Fibroblast of lung (primary cell): ENCODE measurements at regions not wholly inside any gene's neighbourhood (a gene's known extent, or its start where the extent isn't known, plus 50 kb on each side); places are given as distances from the start of the nearest gene placed in this dataset.

Experiments
- DNase-seq, 2 donors: peaks; one replicate each; pipeline versions ENCODE4 v3.0.0 to v3.0.0-alpha.2; 2010; ENCODE audit warnings: low read depth in 2 of 2
- H2AFZ ChIP-seq: 2 replicates; pipeline ENCODE4 v1.5.1; 2012; ENCODE audit warnings: low read length, control low read depth, inconsistent platforms
- H3K27ac ChIP-seq: 2 replicates; pipeline ENCODE4 v1.5.1; 2011; ENCODE audit warnings: low read length, control low read depth; ENCODE audit not compliant: insufficient read depth
- H3K27me3 ChIP-seq: 2 replicates; pipeline ENCODE4 v1.5.1; 2011; ENCODE audit warnings: mild to moderate bottlenecking, low read length; ENCODE audit not compliant: control insufficient read depth, insufficient read depth
- H3K36me3 ChIP-seq: 2 replicates; pipeline ENCODE4 v1.5.1; 2011; ENCODE audit warnings: low read length; ENCODE audit not compliant: control insufficient read depth, insufficient read depth
- H3K4me1 ChIP-seq: 2 replicates; pipeline ENCODE4 v1.5.1; 2011; ENCODE audit warnings: low read length; ENCODE audit not compliant: control insufficient read depth, insufficient read depth; ENCODE audit errors: extremely low read depth
- H3K4me2 ChIP-seq: 2 replicates; pipeline ENCODE4 v1.5.1; 2011; ENCODE audit warnings: low read length, control low read depth; ENCODE audit not compliant: insufficient read depth; ENCODE audit errors: extremely low read depth
- H3K4me3 ChIP-seq, 4 experiments: fragments of 200-600 bp in 1 of 4; sonication (generic) in 1 of 4; replicated peaks in 1 of 4; 2 replicates each; pipeline ENCODE4 v1.5.1; 2011 to 2016; ENCODE audit warnings: low read length in 4 of 4, low read depth in 3 of 4, mild to moderate bottlenecking in 3 of 4, control low read depth in 2 of 4, inconsistent platforms in 1 of 4, mixed read lengths in 1 of 4; ENCODE audit not compliant: insufficient read depth in 1 of 4; ENCODE audit errors: control extremely low read depth in 1 of 4
- H3K79me2 ChIP-seq: 2 replicates; pipeline ENCODE4 v1.5.1; 2012; ENCODE audit warnings: mild to moderate bottlenecking, low read length, inconsistent platforms; ENCODE audit not compliant: control insufficient read depth, insufficient read depth
- H3K9ac ChIP-seq: 2 replicates; pipeline ENCODE4 v1.5.1; 2011; ENCODE audit warnings: mild to moderate bottlenecking, low read length, control low read depth; ENCODE audit not compliant: insufficient read depth
- H3K9me3 ChIP-seq: 2 replicates; pipeline ENCODE4 v1.5.1; 2012; ENCODE audit warnings: low read depth, low read length; ENCODE audit not compliant: control insufficient read depth, insufficient read depth
- H4K20me1 ChIP-seq: 2 replicates; pipeline ENCODE4 v1.5.1; 2011; ENCODE audit warnings: low read length; ENCODE audit not compliant: control insufficient read depth, insufficient read depth; ENCODE audit errors: extremely low read depth
- CTCF ChIP-seq, 2 donors: IDR thresholded peaks in 1 of 2; conservative IDR thresholded peaks in 1 of 2; 1 replicate in 1 of 2; 2 replicates in 1 of 2; pipeline ENCODE4 v1.5.1; 2011 to 2012; ENCODE audit warnings: low read length in 2 of 2, control low read depth in 1 of 2, inconsistent platforms in 1 of 2, low read depth in 1 of 2, mild to moderate bottlenecking in 1 of 2
- EZH2 ChIP-seq: IDR thresholded peaks from 2 replicates; pipeline ENCODE4 v1.5.1; 2012; ENCODE audit warnings: low read length, control low read depth, mild to moderate bottlenecking; ENCODE audit errors: missing control alignments

GRCh38 chr3:194246709-194247349, 104.3 kb downstream of the CPN2 start:
- Histone ChIP-seq H3K4me3 (no peak overlapping the region), H3K4me1 (peaks cover 4% of the 10 kb centered on the region), H3K79me2 (no peaks in the 10 kb centered on the region), H2AFZ (no peak overlapping the region), H4K20me1 (no peaks in the 10 kb centered on the region), H3K4me2 (no peak overlapping the region), H3K36me3 (no peaks in the 10 kb centered on the region), H3K9ac (no peak overlapping the region), H3K27ac (no peak overlapping the region), H3K27me3 (peaks cover 28% of the 10 kb centered on the region), H3K9me3 (no peaks in the 10 kb centered on the region)
- TF ChIP-seq EZH2 (no peak), CTCF (conservative IDR thresholded peaks at IDR 0.05 in 1 of 2, IDR thresholded peaks at IDR 0.05 in 1 of 2; ENCODE audit: low read depth in 1 of 2, low read length in 2 of 2) (no peak)
- no peak for DNase-seq

- DNase-seq, result no peak
- Histone ChIP-seq H3K4me1 (peaks cover 4% of the 10 kb centered on the region), H3K27ac (no peak overlapping the region), H3K9ac (no peak overlapping the region), H3K4me2 (no peak overlapping the region), H3K9me3 (no peaks in the 10 kb centered on the region), H3K27me3 (peaks cover 30% of the 10 kb centered on the region), H3K79me2 (no peaks in the 10 kb centered on the region), H4K20me1 (no peaks in the 10 kb centered on the region), H3K36me3 (no peaks in the 10 kb centered on the region), H3K4me3 (no peak overlapping the region), H2AFZ (no peak overlapping the region)
- TF ChIP-seq EZH2 (no peak), CTCF (conservative IDR thresholded peaks at IDR 0.05 in 1 of 2, IDR thresholded peaks at IDR 0.05 in 1 of 2; ENCODE audit: low read depth in 1 of 2, low read length in 2 of 2) (no peak)
These were observed 103.8 kb downstream of the CPN2 start for GRCh38 chr3:194247350-194247740.

- no peak for TF ChIP-seq CTCF (conservative IDR thresholded peaks at IDR 0.05 in 1 of 2, IDR thresholded peaks at IDR 0.05 in 1 of 2; ENCODE audit: low read depth in 1 of 2, low read length in 2 of 2)
- TF ChIP-seq EZH2, result no peak
- H3K36me3 ChIP-seq, result no peaks in the 10 kb centered on the region
- DNase-seq, result peak in 1 of 2 donors; percentile 3
- no peak overlapping the region for H3K4me3 ChIP-seq
- no peak overlapping the region for H2AFZ ChIP-seq
- no peak overlapping the region for H3K4me2 ChIP-seq
- no peaks in the 10 kb centered on the region for H3K79me2 ChIP-seq
- H3K9me3 ChIP-seq, result no peaks in the 10 kb centered on the region
- H3K27ac ChIP-seq, result no peak overlapping the region
- no peaks in the 10 kb centered on the region for H4K20me1 ChIP-seq
- H3K4me1 ChIP-seq, result peaks cover 4% of the 10 kb centered on the region
- peaks cover 33% of the 10 kb centered on the region for H3K27me3 ChIP-seq
- no peak overlapping the region for H3K9ac ChIP-seq
These were observed 101.6 kb downstream of the CPN2 start for GRCh38 chr3:194249323-194250097.
